GM12874 (cell line): ENCODE measurements at regions not wholly inside any gene's neighbourhood (a gene's known extent, or its start where the extent isn't known, plus 50 kb on each side); places are given as distances from the start of the nearest gene placed in this dataset.

Experiments
- CTCF ChIP-seq: IDR thresholded peaks from 2 replicates; pipeline ENCODE4 v1.5.1; 2011; ENCODE audit warnings: low read depth, mild to moderate bottlenecking, control low read depth, low read length, moderate library complexity; ENCODE audit not compliant: insufficient read depth

- TF ChIP-seq CTCF = no peak
These were observed 1713.2 kb upstream of the FLRT2 start for GRCh38 chr14:83816761-83817160.

DNA sequence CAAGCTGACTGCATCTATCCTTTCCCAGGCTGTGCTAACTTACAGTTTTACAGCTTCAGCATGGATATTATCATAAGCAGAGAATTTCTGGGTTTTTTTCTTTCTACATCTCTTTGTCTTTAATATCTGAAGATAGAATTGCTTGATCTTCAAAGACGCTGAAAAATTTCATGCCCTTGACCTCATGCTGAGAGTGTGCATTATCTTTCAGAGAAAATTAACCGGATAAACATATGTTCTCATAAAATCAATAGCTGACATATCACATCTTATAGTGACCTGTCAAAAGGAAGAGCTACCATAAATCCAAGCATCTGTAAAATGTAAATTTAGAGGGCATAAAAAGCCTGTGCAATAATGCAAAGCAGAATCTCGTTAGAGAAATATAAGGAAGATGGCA, 1704.1 kb upstream of the FLRT2 start:
- no peak for TF ChIP-seq CTCF

DNA sequence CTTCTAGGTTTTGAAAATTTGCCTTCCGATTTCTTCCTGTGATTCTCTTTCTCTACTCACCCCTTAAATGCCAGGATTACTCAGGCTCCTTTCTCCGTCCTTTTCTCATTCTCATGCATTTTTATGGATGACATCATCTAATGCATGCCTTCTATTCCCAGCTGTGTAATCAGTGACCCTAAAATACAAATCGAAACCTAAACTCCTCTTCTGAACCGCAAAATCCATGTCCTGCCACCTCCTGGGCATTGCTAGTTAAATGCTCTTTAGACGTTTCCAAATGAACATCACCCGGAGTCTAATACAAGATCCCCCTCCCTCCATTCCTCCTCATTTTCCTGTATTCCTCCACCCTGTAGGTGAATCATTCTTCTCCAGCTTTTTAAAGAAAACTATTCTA, 1703.1 kb upstream of the FLRT2 start:
- TF ChIP-seq CTCF = no peak

- TF ChIP-seq CTCF = no peak
These were observed 1702.6 kb upstream of the FLRT2 start for GRCh38 chr14:83827383-83827782.

DNA sequence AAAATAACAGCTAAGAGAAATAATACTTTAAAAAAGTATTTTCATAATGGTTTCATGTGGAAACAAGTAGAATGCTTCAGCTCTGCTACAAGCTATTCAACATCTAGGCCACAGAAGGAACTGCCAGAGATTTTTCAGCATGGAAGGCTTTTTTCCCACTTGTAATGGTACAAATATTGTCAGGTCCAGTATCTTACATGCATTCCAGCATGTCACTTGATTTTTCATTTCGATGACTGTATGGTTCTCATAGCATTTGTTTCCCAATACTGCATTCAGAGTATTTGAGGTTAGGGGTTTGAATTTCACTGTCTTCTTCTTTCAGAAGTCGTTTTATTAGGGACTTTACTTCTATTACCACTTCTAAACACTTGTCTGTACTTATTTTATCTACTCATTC, 1701.5 kb upstream of the FLRT2 start:
- TF ChIP-seq CTCF = no peak

DNA sequence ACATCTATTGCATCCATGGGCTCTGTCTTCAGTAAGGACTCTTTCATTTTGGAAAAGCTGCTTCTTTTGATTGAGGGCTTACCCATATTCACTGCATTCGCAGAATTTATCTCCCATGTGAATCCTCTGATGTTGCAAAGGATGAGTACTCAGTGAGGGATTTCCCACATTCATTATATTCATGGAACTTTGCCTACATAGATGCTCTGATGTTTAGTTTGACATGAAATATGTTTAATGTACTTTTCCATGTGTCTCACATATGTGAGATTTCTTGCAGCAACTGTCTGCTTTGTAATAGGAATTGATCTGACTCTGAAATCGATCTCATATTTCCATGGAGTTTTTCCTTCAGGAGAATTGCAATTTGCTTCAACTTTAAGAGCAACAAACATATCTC, 1699.6 kb upstream of the FLRT2 start:
- TF ChIP-seq CTCF = no peak

- TF ChIP-seq CTCF = no peak
These were observed 1691.7 kb upstream of the FLRT2 start for GRCh38 chr14:83838226-83838625.

DNA sequence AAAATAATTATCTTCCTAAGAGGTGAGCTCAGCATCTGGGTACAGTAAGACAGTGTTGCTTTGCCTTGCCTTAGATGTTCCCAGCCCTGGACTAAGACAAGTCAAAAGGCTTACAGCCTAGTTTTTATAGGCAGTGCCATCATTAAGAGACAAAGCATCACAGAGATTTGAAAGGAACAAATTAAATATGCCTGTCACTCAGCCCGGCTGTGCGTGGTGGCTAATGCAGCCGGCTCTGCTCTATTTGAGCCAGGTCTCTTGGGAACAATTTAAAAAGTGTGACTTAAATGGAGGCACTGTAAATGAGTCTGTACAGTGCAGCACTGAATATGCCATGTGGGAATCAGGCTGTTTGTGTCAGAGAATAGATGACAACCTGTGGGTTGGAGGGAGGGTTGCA, 1687.4 kb upstream of the FLRT2 start:
- TF ChIP-seq CTCF = no peak
